Hepatic stellate cell (primary cell): ENCODE measurements at regions not wholly inside any gene's neighbourhood (a gene's known extent, or its start where the extent isn't known, plus 50 kb on each side); places are given as distances from the start of the nearest gene placed in this dataset.

Experiments
- DNase-seq: peaks from one replicate; pipeline ENCODE4 v3.0.0; 2011; ENCODE audit warnings: low spot score

DNA sequence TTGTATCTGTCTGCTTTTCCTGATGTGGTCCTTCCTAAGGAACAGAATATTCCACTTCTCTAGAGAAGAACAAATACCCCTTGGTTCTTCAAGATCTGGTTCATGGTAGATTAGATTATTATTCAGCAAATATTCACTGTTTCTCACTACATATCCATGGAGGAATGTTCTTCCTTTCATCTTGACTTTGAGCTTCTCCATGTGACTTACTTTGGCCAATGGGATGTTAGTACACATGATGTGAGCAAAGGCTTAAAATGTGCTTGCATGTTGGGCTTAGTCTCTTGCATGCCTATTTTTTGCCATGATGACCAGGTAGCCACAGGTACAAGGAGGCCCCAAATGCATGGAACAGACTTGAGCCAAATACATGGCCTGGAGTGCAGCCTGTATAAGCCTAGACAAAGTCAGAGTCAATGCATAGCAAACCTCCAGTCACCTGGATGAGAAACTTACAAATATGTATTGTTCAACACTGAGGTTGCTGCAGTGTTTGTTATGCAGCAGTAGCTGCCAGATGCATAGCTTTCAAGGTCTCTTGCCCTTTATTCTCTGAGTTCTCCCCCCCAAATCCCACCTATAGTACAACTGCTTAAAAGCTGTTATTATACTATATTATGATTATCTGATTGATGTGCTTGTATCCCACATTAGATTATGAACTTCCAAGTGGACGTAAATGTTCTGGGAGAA, 50.0 kb upstream of the CHD6 start:
- DNase-seq, result no peak
